Hematopoietic multipotent progenitor cell treated with erythropoietin and hydrocortisone succinate and interleukin-3 and kit ligand, for 4 days (in vitro differentiated cells): ENCODE measurements at regions not wholly inside any gene's neighbourhood (a gene's known extent, or its start where the extent isn't known, plus 50 kb on each side); places are given as distances from the start of the nearest gene placed in this dataset.

Experiments
- DNase-seq: peaks from one replicate; pipeline ENCODE4 v3.0.0-alpha.2; 2015

GRCh38 chr2:138997346-138997745 is 217.2 kb upstream of the NXPH2 start:
- no peak for DNase-seq

- DNase-seq, result no peak
These were observed 214.3 kb upstream of the NXPH2 start for GRCh38 chr2:138994502-138994901.

GRCh38 chr2:138985881-138986280 is 205.7 kb upstream of the NXPH2 start:
- no peak for DNase-seq

DNA sequence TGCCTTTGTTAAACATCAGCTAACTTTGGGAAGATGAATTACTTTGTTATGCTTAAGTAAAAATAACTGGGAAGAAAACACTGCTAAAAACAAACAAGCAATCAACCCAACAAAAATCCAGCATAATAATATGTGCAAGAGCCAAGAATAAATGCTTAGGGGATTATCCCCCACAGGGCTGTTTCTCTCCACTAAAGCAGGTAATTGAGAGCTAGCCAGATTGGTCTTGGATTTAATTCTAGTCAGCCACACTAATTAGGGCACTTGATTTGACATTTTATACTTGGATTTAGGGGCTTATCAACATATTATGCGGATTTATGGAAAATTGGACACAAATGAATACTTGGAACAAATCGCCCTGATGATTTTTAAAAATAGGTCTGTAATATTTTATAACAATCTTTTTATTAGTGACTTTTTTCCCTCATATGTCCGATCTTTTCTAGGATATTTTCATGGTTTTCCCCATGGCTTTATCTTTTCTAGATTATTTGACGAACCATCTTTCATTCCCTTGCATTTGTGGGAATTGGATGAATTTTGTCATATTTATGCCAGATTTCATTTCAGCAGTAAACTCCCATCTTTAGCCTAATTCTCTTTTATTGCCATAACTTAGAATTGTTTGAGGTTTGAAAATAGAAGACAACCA is 199.1 kb upstream of the NXPH2 start:
- DNase-seq, result no peak

- no peak for DNase-seq
These were observed 194.5 kb upstream of the NXPH2 start for GRCh38 chr2:138974651-138975050.

DNA sequence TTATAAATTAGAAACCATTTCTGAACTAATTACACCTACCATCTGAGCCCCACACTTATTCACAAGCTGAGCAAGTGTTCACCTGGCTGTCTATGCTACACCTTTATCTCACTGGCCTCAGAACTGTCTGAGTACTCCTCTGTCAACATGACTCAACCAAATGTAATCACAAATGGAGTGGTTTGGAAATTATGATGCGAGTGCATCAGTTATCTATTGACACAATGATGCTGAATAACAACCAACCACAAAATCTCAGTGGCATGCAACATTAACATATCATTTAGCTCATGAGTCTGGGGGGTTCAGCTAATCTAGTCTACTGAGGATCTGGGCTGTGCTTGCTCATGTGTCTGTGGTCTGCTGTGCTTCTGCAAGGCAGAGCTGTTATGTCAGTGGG is 184.2 kb upstream of the NXPH2 start:
- DNase-seq, result no peak

GRCh38 chr2:138962686-138963085 is 182.5 kb upstream of the NXPH2 start:
- DNase-seq, result no peak

DNA sequence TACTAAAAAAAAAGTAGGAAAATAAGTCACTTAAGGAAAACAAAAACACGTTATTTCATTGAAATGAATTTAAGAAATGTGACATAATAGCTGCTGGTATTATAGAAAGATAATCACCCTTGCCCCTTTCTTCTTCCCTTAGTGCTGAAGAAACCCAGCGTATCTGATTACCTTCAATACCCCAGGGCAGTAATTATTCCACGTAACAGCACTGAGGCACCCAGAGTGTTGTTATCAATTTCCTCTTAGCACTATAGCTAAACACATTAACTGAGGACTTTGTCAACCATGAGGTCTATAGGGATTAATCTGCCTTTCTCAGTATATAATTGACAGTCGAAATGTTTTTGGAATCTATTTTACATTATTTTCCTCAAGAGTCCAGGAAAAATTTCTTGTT is 180.0 kb upstream of the NXPH2 start:
- DNase-seq, result no peak

- DNase-seq, result no peak
These were observed 178.8 kb upstream of the NXPH2 start for GRCh38 chr2:138959031-138959430.

- DNase-seq, result no peak
These were observed 175.9 kb upstream of the NXPH2 start for GRCh38 chr2:138956116-138956515.

- no peak for DNase-seq
These were observed 170.3 kb upstream of the NXPH2 start for GRCh38 chr2:138950486-138950885.

GRCh38 chr2:138949517-138949916 is 169.3 kb upstream of the NXPH2 start:
- no peak for DNase-seq

GRCh38 chr2:138948070-138948539 is 167.9 kb upstream of the NXPH2 start:
- DNase-seq, result peak; percentile 11

GRCh38 chr2:138943470-138943869 is 163.3 kb upstream of the NXPH2 start:
- DNase-seq, result no peak

DNA sequence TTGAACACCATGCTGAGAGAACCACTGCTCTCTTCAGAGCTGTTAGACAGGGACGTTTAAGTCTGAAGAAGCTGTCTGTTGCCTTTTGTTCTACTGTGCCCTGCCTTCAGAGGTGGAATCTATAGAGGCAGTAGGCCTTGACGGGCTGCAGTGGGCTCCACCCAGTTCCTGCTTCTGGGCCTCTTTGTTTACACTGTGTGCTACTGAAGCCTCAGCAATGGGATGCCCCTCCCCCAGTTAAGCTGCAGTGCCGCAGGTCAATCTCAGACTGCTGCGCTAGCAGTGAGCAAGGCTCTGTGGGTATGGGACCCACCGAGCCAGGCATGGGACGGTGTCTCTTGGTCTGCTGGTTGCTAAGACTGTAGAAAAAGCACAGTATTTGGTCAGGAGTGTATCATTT is 162.3 kb upstream of the NXPH2 start:
- no peak for DNase-seq

- DNase-seq, result no peak
These were observed 151.4 kb upstream of the NXPH2 start for GRCh38 chr2:138931284-138932256.

DNA sequence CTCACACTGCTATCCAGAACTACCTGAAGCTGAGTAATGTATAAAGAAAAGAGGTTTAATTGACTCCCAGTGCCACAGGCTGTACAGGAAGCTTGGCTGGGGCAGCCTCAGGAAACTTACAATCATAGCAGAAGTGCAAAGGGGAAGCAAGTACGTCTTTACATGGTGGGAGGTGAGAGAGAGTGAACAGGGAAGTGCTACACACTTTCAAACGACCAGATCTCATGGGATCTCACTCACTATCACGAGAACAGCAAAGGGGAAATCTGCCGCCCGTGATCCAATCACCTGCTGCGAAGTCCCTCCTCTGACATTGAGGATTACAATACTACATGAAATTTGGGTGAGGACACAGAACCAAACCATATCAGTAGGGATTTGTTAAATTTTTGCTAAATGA is 150.4 kb upstream of the NXPH2 start:
- DNase-seq, result no peak

DNA sequence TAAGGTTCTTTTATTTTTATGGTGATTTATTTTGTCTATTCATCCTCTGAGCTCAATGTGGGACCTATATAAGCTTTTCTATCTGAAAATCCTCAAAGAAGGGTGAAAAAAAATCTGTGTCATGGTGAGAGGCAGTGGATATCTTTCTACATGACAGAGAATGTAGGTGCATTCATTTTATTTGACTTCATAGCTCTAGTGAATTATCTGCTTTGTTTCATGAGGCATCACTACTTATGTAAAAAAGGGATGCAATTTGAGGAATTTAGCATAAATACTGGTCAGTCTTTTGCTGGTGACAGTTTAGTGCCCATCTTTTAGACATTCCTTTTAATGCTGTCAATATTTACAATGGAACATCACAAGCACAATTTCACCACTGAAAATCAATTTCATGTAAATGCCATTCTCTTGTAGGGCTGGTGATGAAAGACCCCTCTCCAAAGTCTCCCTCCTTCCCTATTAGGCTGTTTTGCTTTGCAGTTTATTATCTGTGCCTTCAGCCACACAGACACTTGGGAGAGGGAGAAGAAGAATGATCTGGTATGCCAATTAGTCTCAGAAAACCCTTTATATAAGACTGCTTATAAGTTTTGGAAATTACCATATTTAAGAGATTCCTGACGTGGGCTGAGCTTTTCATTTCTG is 148.3 kb upstream of the NXPH2 start:
- no peak for DNase-seq

DNA sequence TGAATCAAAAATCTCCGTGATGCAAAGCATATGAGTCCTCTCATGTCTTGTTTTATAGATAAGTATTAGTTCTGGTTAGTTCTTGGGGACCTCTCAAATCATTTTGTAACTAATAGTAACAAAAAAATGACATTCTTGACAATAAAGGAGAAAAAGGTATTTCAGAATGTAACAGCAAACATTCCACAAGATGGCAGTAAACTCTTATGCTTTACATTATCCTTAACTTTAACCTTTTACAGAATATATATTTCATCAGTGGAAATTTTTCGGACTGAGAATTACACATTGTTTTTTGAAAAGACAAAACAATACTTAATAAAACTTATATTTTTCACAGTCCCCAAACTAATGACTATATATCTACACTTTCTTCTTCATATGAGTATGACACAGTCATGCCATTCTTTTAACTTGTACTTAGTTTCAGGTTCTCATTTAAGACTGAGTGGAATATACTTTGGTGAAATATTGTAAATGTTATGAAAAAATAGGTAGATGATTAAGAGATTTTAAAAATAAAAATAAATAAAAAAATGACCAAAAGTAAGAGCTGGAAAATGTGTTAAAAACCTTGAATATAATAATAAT is 142.9 kb upstream of the NXPH2 start:
- peak; percentile 38 for DNase-seq

- DNase-seq, result no peak
These were observed 139.0 kb upstream of the NXPH2 start for GRCh38 chr2:138919120-138919747.

GRCh38 chr2:138910427-138910826 is 130.2 kb upstream of the NXPH2 start:
- DNase-seq, result no peak

- no peak for DNase-seq
These were observed 126.4 kb upstream of the NXPH2 start for GRCh38 chr2:138906549-138906948.
